Stimulated activated CD8-positive, alpha-beta memory T cell treated with anti-CD3 and anti-CD28 coated beads, Interleukin-7, amount 100 ng/mL, for 48 hours (primary cell): ENCODE measurements at regions not wholly inside any gene's neighbourhood (a gene's known extent, or its start where the extent isn't known, plus 50 kb on each side); places are given as distances from the start of the nearest gene placed in this dataset.

Experiments
- DNase-seq, 2 donors: peaks; one replicate each; pipeline ENCODE4 v3.0.0-alpha.2; 2020; ENCODE audit warnings: low read depth in 1 of 2; ENCODE audit errors: extremely low read depth in 1 of 2

GRCh38 chr11:134716582-134716981, 304.5 kb upstream of the B3GAT1 start:
- no peak for DNase-seq

GRCh38 chr11:134714021-134714656, 302.1 kb upstream of the B3GAT1 start:
- no peak for DNase-seq

DNA sequence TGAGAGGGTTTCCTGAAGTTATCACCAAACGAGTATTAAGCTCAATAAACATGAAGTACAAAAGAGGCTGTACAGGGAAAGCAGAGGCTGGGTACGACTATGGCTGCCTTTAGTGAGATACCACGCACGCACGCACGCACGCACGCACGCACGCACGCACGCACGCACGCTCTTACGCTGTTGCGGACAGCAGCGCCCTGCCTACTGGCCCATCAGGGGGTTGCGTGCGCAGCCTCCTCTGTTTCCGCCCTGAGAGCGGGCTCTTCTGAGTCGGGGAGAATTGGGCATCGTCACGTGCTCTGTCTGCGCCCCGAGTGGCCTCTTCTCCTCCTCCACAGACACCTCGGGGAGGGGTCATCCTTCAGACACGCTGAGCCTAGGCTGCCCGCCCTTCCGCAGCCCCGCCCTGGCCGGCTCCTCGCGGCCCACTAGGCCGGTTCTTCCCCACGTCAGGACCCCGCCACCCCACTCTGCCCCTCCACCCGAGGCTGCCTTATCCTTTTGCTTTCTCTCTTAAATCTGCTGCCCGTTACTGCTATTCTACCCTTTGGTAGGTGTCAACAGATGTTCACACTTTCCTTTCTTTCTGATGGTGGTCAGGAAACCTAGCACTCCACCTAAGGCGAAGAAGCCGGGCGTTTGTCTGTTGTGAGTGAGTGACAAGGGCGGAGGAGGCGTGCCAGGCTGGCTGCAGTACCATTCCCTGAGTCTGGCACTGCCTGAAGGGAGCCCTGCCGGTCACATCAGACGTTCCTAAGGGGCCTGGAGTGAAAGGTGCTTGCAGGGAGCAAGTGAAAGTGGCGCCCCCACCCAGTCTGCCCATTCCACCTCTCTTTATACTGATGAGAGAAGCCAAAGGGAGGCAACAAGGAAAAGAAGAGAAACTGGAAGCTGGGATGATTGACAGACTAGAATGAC, 300.4 kb upstream of the B3GAT1 start:
- no peak for DNase-seq

DNA sequence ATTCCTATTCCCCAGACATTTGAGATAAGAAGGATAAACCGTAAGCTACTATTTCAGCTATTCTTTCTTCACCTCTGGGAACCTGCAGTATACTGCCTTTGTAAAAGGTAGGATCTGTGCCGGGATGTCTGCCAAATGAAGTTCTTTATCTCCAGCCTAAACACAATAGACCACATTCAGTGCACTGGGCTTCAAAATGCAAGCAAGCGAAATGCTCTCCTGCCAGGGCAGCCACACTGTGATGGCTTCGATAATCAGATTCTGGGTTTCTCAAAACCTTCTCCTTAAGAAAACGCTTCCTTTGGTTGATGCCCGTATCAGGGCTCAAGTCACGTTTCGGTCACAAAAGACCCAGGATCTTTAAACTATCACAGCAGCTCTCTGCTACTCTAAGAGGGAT, 299.5 kb upstream of the B3GAT1 start:
- no peak for DNase-seq

GRCh38 chr11:134710861-134711407, 298.9 kb upstream of the B3GAT1 start:
- DNase-seq, result no peak

DNA sequence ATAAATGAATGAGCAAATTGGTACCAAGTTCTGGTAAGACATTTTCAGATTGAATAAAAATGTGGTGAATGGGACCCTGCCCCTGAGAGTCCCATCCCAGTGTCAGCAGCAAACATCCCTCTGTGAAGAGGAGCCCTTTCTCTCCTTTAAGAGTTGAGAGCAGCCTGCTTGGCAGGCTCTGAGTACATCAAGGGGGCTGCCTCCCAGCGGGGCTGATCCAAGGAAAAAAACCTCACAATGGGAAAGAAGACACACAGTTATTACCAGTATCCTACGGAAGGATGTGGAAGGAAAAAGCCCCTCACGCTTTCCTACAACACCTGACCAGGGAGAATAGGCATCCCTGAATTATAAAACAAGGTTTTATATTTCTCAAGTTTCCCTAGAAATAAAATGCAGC, 293.8 kb upstream of the B3GAT1 start:
- no peak for DNase-seq

- no peak for DNase-seq
Measured at GRCh38 chr11:134702827-134703226, 290.8 kb upstream of the B3GAT1 start.

- no peak for DNase-seq
Measured at GRCh38 chr11:134701564-134702165, 289.6 kb upstream of the B3GAT1 start.

- no peak for DNase-seq
Measured at GRCh38 chr11:134700101-134700640, 288.1 kb upstream of the B3GAT1 start.

- DNase-seq, result no peak
Measured at GRCh38 chr11:134696455-134696854, 284.4 kb upstream of the B3GAT1 start.

GRCh38 chr11:134691985-134692384, 279.9 kb upstream of the B3GAT1 start:
- DNase-seq, result no peak

DNA sequence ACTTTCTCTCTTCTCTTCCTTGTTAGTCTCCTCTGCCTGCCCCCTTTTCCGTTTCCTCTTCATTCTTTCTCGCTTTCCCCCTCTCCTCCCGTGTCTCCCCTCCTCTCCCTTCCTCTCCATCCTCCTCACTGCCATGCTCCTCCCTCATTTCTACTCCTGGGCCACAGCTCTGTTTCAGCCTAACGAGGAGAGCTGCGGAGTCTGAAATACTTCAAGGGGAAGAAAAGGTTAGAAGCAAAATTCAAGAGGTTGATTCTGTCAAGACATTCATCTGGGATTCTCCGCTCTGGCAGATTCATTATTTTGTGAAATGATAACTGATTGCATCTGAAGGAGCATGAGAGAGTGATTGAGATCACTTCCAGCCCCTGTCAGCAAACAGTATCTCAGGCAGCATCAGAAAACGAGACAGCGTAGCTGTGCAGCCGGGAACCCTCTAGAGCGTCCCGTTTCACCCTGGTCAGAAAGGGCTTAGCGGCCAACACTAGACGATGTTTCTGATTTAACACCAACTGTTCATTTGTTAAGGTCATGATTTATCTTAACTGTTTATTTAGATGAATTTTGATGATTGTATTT, 279.3 kb upstream of the B3GAT1 start:
- no peak for DNase-seq

- no peak for DNase-seq
Measured at GRCh38 chr11:134689886-134690285, 277.8 kb upstream of the B3GAT1 start.

GRCh38 chr11:134687548-134687947, 275.5 kb upstream of the B3GAT1 start:
- DNase-seq, result no peak

- DNase-seq, result no peak
Measured at GRCh38 chr11:134686460-134687061, 274.5 kb upstream of the B3GAT1 start.

GRCh38 chr11:134685793-134686380, 273.8 kb upstream of the B3GAT1 start:
- no peak for DNase-seq

DNA sequence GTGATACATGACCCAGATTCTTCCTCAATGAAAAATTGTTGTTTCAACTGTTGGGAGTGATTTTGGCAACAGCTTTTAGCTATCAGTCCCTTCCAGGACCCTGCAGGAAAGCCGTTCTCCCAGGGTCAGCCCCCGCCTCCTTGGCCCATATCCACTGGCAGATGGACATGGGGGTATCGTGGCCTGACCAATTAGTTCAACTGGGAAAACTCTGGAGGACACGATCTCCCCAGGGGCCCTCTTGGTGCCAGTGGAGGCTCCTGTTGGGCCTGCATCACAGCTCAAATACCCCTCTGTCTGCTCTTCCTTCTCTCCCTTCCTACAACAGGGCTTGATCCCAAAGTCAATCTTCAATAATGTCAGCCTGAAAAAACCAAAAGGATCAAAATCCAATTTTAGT, 272.5 kb upstream of the B3GAT1 start:
- no peak for DNase-seq

DNA sequence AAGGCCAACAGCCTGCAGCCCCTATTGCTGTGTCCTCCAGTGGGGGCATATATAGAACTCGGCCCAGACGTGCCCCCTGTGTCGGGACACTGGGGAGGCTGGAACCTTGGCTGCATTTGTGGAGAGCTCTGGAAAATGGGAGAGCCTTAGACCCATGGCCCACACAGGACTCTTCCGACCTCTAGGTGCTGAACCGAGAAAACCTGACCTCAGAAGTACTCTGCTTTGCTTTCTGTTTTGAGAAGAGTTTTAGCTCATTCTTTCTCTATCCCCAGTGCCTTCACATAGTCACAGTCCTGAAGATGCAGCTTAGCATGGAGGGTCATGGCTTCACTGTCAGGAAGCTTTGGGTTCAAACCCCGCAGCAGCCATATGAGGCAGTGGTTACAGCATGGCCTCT, 271.8 kb upstream of the B3GAT1 start:
- no peak for DNase-seq

GRCh38 chr11:134682577-134682976, 270.5 kb upstream of the B3GAT1 start:
- no peak for DNase-seq

DNA sequence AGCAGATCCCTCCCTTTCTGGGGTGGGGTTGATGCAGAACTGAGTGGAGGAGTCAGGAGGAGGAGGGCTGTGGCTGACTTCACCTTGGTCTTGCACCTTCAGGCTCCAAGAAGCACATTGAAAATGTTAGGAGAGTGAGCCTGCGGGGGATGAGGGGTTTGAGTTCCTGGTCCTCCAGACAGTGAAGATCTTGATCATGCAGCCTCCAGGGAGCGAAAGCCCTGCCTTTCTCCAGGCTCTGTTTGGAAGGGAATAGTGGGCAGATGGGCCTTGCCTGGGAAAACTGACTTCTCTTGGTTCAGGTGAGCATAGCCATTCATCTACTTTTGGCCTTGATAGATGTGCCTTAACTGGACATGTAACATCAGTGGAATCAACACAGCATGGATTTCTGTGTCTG, 267.6 kb upstream of the B3GAT1 start:
- DNase-seq, result no peak
